ENCODE measurements at regions not wholly inside any gene's neighbourhood (a gene's known extent, or its start where the extent isn't known, plus 50 kb on each side); places are given as distances from the start of the nearest gene placed in this dataset.
"Not testable (repeated sequence)": the region's sequence is repeated elsewhere in the genome, so short reads cannot be mapped to it uniquely, and the experiment has no call there.

- Mint-ChIP-seq H3K9me3 (peaks cover 2% of the 10 kb centered on the region), H3K27me3 (no peaks in the 10 kb centered on the region), H3K27ac (no peak overlapping the region), H3K4me1 (ENCODE audit: low read depth) (peaks cover 5% of the 10 kb centered on the region), H3K36me3 (no peaks in the 10 kb centered on the region), H3K4me3 (no peak overlapping the region)
- intact Hi-C loops (cut with micrococcal nuclease), result no loop called here
- ChIA-PET POLR2A (no interaction called here), CTCF (no interaction called here)
- no peak for DNase-seq
Observed at GRCh38 chr5:83404182-83404716, 67.3 kb upstream of the VCAN start.

DNA sequence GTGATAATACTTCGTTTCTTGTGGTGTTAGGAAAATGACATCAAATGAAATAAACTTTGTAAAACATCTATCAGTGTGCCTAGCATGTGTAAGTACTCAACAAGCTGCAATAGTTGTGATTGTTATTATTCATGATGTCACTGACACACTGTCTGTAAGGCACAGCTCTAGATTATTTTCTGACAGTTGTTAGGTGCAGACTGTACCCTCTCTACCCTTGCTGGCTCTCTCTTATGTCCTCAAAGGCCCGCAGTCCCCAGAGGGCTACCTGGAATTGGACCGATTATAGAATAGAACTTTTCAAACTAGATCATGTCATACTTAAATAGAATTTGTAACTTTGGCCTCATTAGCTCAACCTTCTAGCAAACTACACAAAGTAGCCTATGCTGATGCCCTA is 65.9 kb upstream of the VCAN start:
- peaks cover 2% of the 10 kb centered on the region for H3K27me3 Mint-ChIP-seq
- ChIA-PET CTCF (no interaction called here), POLR2A (no interaction called here)
- no peaks in the 10 kb centered on the region for H3K36me3 Mint-ChIP-seq
- intact Hi-C loops (cut with micrococcal nuclease), result no loop called here
- peaks cover 9% of the 10 kb centered on the region for H3K9me3 Mint-ChIP-seq
- H3K27ac Mint-ChIP-seq, result no peak overlapping the region
- H3K4me1 Mint-ChIP-seq (ENCODE audit: low read depth), result peaks cover 5% of the 10 kb centered on the region
- H3K4me3 Mint-ChIP-seq, result no peak overlapping the region
- DNase-seq, result no peak

DNA sequence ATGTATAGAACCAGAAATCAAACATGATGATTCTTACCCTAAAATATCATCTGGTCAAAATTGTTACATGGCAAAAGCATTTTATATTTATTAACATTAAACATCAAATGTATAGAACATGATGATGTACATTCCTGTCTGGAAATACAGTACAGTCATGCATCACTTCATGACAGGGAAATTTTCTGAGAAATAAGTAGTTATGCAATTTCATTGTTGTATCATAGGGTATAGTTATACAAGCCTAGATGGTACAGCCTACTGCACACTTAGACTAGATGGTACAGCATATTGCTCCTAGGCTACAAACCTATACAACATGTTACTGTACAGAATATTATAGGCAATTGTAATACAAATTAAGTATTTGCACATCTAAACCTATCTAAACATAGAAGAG is 64.6 kb upstream of the VCAN start:
- ChIA-PET POLR2A (interaction anchor here (0.5 kb wide), 1 partner anchor 1074 kb away, joined by 4 read pairs; no protein-coding TSS in a partner anchor), CTCF (no interaction called here)
- H3K27me3 Mint-ChIP-seq, result peaks cover 2% of the 10 kb centered on the region
- H3K9me3 Mint-ChIP-seq, result peaks cover 9% of the 10 kb centered on the region
- H3K36me3 Mint-ChIP-seq, result no peaks in the 10 kb centered on the region
- H3K27ac Mint-ChIP-seq, result no peak overlapping the region
- no peak for DNase-seq
- no peaks in the 10 kb centered on the region for H3K4me1 Mint-ChIP-seq (ENCODE audit: low read depth)
- no peak overlapping the region for H3K4me3 Mint-ChIP-seq
- intact Hi-C loops (cut with micrococcal nuclease), result no loop called here

GRCh38 chr5:83407931-83408330 is 63.6 kb upstream of the VCAN start:
- ChIA-PET CTCF (no interaction called here), POLR2A (no interaction called here)
- Mint-ChIP-seq H3K36me3 (no peaks in the 10 kb centered on the region), H3K4me1 (ENCODE audit: low read depth) (no peaks in the 10 kb centered on the region), H3K4me3 (no peak overlapping the region), H3K27me3 (peaks cover 2% of the 10 kb centered on the region), H3K9me3 (peaks cover 9% of the 10 kb centered on the region), H3K27ac (no peak overlapping the region)
- DNase-seq, result no peak
- intact Hi-C loops (cut with micrococcal nuclease), result no loop called here

GRCh38 chr5:83408719-83409118 is 62.8 kb upstream of the VCAN start:
- ChIA-PET CTCF (no interaction called here), POLR2A (no interaction called here)
- intact Hi-C loops (cut with micrococcal nuclease), result no loop called here

DNA sequence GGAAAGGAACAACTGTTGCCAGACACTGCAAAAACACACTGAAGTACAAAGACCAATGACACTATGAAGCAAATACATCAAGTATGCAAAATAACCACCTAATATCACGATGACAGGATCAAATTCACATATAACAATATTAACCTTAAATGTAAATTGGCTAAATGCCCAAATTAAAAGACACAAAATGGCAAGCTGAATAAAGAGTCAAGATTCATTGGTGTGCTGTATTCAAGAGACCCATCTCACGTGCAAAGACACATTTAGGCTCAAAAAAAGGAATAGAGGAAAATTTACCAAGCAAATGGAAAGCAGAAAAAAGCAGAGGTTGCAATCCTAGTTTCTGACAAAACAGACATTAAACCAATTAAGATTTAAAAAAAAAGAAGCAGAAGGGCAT is 61.8 kb upstream of the VCAN start:
- H3K9me3 Mint-ChIP-seq; H3K27ac Mint-ChIP-seq; intact Hi-C loops (cut with micrococcal nuclease); DNase-seq; H3K4me1 Mint-ChIP-seq (ENCODE audit: low read depth); H3K27me3 Mint-ChIP-seq; H3K4me3 Mint-ChIP-seq; POLR2A ChIA-PET; CTCF ChIA-PET; H3K36me3 Mint-ChIP-seq: not testable (repeated sequence)

More at GRCh38 chr5:83408719-83409118, 62.8 kb upstream of the VCAN start:
- Mint-ChIP-seq H3K27me3 (peaks cover 2% of the 10 kb centered on the region), H3K9me3 (peaks cover 9% of the 10 kb centered on the region), H3K36me3 (no peaks in the 10 kb centered on the region), H3K4me3 (no peak overlapping the region), H3K4me1 (ENCODE audit: low read depth) (no peaks in the 10 kb centered on the region), H3K27ac (no peak overlapping the region)
- no peak for DNase-seq

DNA sequence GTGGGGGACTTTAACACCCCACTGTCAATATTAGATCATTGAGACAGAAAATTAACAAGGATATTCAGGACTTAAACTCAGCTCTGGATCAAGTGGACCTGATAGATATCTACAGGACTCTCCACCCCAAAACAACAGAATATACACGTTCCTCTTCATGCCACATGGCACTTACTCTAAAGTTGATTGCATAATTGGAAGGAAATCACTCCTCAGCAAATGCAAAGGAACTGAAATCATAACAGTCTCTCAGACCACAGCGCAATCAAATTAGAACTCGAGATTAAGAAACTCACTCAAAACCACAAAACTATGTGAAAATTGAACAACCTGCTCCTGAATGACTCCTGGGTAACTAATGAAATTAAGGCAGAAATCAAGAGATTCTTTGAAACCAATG is 61.2 kb upstream of the VCAN start:
- H3K9me3 Mint-ChIP-seq; POLR2A ChIA-PET; H3K36me3 Mint-ChIP-seq; H3K27ac Mint-ChIP-seq; H3K4me3 Mint-ChIP-seq; DNase-seq; H3K27me3 Mint-ChIP-seq; CTCF ChIA-PET; H3K4me1 Mint-ChIP-seq (ENCODE audit: low read depth); intact Hi-C loops (cut with micrococcal nuclease): not testable (repeated sequence)

DNA sequence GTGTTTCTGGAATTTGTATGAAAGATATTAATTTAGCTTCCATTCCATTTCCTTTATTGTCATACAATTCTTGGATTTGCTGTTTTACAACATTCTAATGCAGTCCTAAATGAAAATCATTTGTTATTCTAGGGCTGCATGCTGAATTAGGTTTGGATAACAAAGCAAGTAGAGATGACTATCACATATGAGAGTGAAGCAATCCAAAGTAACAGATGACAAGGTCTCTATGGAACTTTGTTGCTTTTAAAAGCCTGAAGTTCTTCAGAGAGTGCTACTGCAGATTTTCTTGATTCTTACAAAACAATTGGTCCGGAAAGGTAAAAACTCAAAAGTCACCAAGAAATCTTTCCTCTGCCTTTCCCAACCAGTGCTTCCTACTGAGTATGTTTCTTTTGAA is 56.9 kb upstream of the VCAN start:
- H3K4me3 Mint-ChIP-seq, result no peak overlapping the region
- no peaks in the 10 kb centered on the region for H3K4me1 Mint-ChIP-seq (ENCODE audit: low read depth)
- intact Hi-C loops (cut with micrococcal nuclease), result no loop called here

GRCh38 chr5:83417884-83418283 is 53.7 kb upstream of the VCAN start:
- no peaks in the 10 kb centered on the region for H3K36me3 Mint-ChIP-seq
- H3K27me3 Mint-ChIP-seq, result peaks cover 3% of the 10 kb centered on the region
- H3K27ac Mint-ChIP-seq, result no peak overlapping the region
- H3K9me3 Mint-ChIP-seq, result peaks cover 8% of the 10 kb centered on the region
- no peak for DNase-seq
- no peaks in the 10 kb centered on the region for H3K4me1 Mint-ChIP-seq (ENCODE audit: low read depth)
- H3K4me3 Mint-ChIP-seq, result no peak overlapping the region
- intact Hi-C loops (cut with micrococcal nuclease), result no loop called here
- POLR2A ChIA-PET, result no interaction called here
- CTCF ChIA-PET, result interaction anchor here (1.0 kb wide), 1 partner anchor 12 kb away, joined by 3 read pairs; no protein-coding TSS in a partner anchor

More for the DNA sequence above, 56.9 kb upstream of the VCAN start:
- POLR2A ChIA-PET, result no interaction called here
- no peak for DNase-seq
- CTCF ChIA-PET, result no interaction called here
- Mint-ChIP-seq H3K36me3 (no peaks in the 10 kb centered on the region), H3K27ac (no peak overlapping the region), H3K9me3 (peaks cover 4% of the 10 kb centered on the region), H3K27me3 (peaks cover 4% of the 10 kb centered on the region)

DNA sequence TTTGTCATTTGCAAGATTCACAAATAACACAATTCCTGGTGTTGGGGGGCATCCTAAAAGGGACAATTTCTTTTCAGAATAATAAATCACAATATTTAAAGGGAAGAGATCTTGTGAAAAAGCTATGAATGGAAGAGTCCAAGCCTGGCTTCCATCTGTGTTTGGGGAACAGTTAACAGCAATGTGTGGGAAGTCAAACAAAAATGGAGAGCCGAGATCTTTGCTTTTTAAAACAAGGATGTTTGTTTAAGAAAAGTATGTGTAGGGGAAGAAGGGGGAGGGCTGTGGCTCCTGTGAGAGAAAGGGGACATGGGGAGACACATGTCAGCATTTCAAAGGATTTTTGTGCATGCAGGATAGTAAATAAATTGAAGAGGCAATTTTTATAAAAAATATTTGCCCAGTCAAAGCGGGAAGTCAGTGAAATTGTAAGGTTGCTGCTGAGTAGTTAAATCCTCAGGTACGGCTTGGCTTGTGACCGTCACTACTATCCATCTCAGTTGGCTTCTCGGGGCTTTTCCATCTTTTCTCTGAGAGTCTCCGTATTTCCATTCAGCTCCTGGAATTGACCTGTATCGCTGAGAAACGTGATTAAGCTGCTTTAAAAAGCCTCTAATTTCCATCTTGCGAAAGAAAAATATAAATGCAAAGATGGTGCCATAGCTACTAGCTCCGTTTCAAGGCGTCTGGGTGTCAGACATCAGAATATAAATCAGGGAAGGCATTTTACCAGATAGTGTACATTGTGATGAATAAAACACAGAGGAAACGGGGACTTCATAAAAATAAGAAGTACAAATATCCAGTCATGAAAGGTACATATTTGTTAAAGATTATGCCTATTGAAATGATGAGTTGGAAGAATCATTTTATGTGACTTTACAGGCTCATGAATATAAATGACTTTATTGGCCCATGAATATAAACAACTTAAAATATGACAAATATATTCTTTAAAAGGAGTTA is 52.9 kb upstream of the VCAN start:
- H3K4me1 Mint-ChIP-seq (ENCODE audit: low read depth), result no peaks in the 10 kb centered on the region
- H3K36me3 Mint-ChIP-seq, result no peaks in the 10 kb centered on the region
- DNase-seq, result no peak
- H3K9me3 Mint-ChIP-seq, result peaks cover 8% of the 10 kb centered on the region
- intact Hi-C loops (cut with micrococcal nuclease), result no loop called here
- H3K27me3 Mint-ChIP-seq, result peaks cover 3% of the 10 kb centered on the region
- CTCF ChIA-PET, result interaction anchor here (3.4 kb wide), 1 partner anchor 12 kb away, joined by 18 read pairs; no protein-coding TSS in a partner anchor
- H3K27ac Mint-ChIP-seq, result no peak overlapping the region
- H3K4me3 Mint-ChIP-seq, result no peak overlapping the region
- POLR2A ChIA-PET, result no interaction called here

All from activated CD4-positive, alpha-beta memory T cell treated with anti-CD3 and anti-CD28 coated beads for 36 hours (primary cell).